Neural cell (in vitro differentiated cells): ENCODE measurements at regions not wholly inside any gene's neighbourhood (a gene's known extent, or its start where the extent isn't known, plus 50 kb on each side); places are given as distances from the start of the nearest gene placed in this dataset.
"Not testable (repeated sequence)": the region's sequence is repeated elsewhere in the genome, so short reads cannot be mapped to it uniquely, and the experiment has no call there.

Source experiments
- H2AFZ ChIP-seq: fragments of 200-600, 300-800 bp; sonication (generic), shearing (Covaris generic); 2 replicates; pipeline ENCODE4 v1.6.0; 2014; ENCODE audit warnings: low read depth, mild to moderate bottlenecking, antibody characterized with exemption, low read length, moderate library complexity
- H3F3A ChIP-seq: fragments of 200-600 bp; shearing (Covaris generic); 2 replicates; pipeline ENCODE4 v1.6.1; 2016; ENCODE audit warnings: mild to moderate bottlenecking, moderate library complexity, mixed read lengths, antibody characterized with exemption, low read length; ENCODE audit not compliant: insufficient read depth, poor library complexity, severe bottlenecking
- H3K27ac ChIP-seq: fragments of 200-600, 300-800 bp; sonication (generic), shearing (Covaris generic); 2 replicates; pipeline ENCODE4 v1.5.1; 2014; ENCODE audit warnings: mild to moderate bottlenecking, low read length, moderate library complexity
- H3K27me3 ChIP-seq: fragments of 300-800, 200-600 bp; sonication (generic), shearing (Covaris generic); 2 replicates; pipeline ENCODE4 v1.6.0; 2014; ENCODE audit warnings: mild to moderate bottlenecking, low read depth, low read length, moderate library complexity; ENCODE audit not compliant: insufficient read depth
- H3K36me3 ChIP-seq: fragments of 300-800, 200-600 bp; sonication (generic), shearing (Covaris generic); 2 replicates; pipeline ENCODE4 v1.5.1; 2014; ENCODE audit warnings: mild to moderate bottlenecking, antibody characterized with exemption, low read length, moderate library complexity; ENCODE audit not compliant: insufficient read depth
- H3K4me2 ChIP-seq: fragments of 300-800, 200-600 bp; sonication (generic), shearing (Covaris generic); 2 replicates; pipeline ENCODE4 v1.6.0; 2014; ENCODE audit warnings: mild to moderate bottlenecking, low read length
- H3K4me3 ChIP-seq: fragments of 300-800, 200-600 bp; sonication (generic), shearing (Covaris generic); 2 replicates; pipeline ENCODE4 v1.5.1; 2014; ENCODE audit warnings: mild to moderate bottlenecking, low read length, moderate library complexity
- H3K79me2 ChIP-seq: fragments of 200-600 bp; shearing (Covaris generic); replicated peaks from 2 replicates; pipeline ENCODE4 v1.6.0; 2014; ENCODE audit warnings: mild to moderate bottlenecking, low read length, moderate library complexity; ENCODE audit not compliant: insufficient read depth
- H3K9ac ChIP-seq: fragments of 300-800, 200-600 bp; sonication (generic), shearing (Covaris generic); 2 replicates; pipeline ENCODE4 v1.6.1; 2016; ENCODE audit warnings: mild to moderate bottlenecking, low read length, mixed read lengths
- H3K9me2 ChIP-seq: fragments of 200-600 bp; shearing (Covaris generic); 2 replicates; pipeline ENCODE4 v1.6.1; 2016; ENCODE audit warnings: mild to moderate bottlenecking, low read length, mixed read lengths; ENCODE audit not compliant: insufficient read depth
- H3K9me3 ChIP-seq: fragments of 200-600, 300-800 bp; sonication (generic), shearing (Covaris generic); 2 replicates; pipeline ENCODE4 v1.6.1; 2016; ENCODE audit warnings: mild to moderate bottlenecking, mixed run types, low read length, moderate library complexity, mixed read lengths
- H4K20me1 ChIP-seq: fragments of 200-600 bp; shearing (Covaris generic); 2 replicates; pipeline ENCODE4 v1.6.1; 2016; ENCODE audit warnings: mild to moderate bottlenecking, mixed run types; ENCODE audit not compliant: insufficient read depth
- EP300 ChIP-seq: fragments of 450-650 bp; conservative IDR thresholded peaks from 2 replicates; pipeline ENCODE4 v1.6.1; 2014; ENCODE audit warnings: antibody characterized with exemption, mild to moderate bottlenecking, moderate library complexity; ENCODE audit not compliant: poor library complexity, severe bottlenecking
- EZH2 ChIP-seq: fragments of 200-600, 300-800 bp; shearing (Covaris generic), sonication (generic); IDR thresholded peaks from 2 replicates; pipeline ENCODE4 v1.6.1; 2014; ENCODE audit warnings: antibody characterized with exemption, low read length, borderline replicate concordance, mild to moderate bottlenecking; ENCODE audit not compliant: insufficient read depth, poor library complexity, severe bottlenecking
- MXI1 ChIP-seq: fragments of 450-650 bp; conservative IDR thresholded peaks from 2 replicates; pipeline ENCODE4 v1.6.1; 2014; ENCODE audit warnings: antibody characterized with exemption, mild to moderate bottlenecking; ENCODE audit not compliant: poor library complexity, severe bottlenecking
- POLR2AphosphoS5 ChIP-seq: IDR thresholded peaks from 2 replicates; pipeline ENCODE4 v1.6.1; 2012
- RAD21 ChIP-seq: fragments of 450-650 bp; conservative IDR thresholded peaks from 2 replicates; pipeline ENCODE4 v1.6.1; 2014; ENCODE audit warnings: antibody characterized with exemption, mild to moderate bottlenecking, moderate library complexity
- SMC3 ChIP-seq: fragments of 450-650 bp; conservative IDR thresholded peaks from 2 replicates; pipeline ENCODE4 v1.6.1; 2014; ENCODE audit warnings: antibody characterized with exemption, mild to moderate bottlenecking, moderate library complexity; ENCODE audit not compliant: poor library complexity
- TAF1 ChIP-seq: IDR thresholded peaks from 2 replicates; pipeline ENCODE4 v1.6.1; 2012; ENCODE audit warnings: low read depth
- TF ChIP-seq, protein P1 (sequence below): fragments of 450-650 bp; IDR thresholded peaks from 2 replicates; pipeline ENCODE4 v1.5.1; 2014; ENCODE audit warnings: antibody characterized with exemption, mild to moderate bottlenecking, moderate library complexity; ENCODE audit not compliant: poor library complexity, severe bottlenecking
- TF ChIP-seq, protein P2 (sequence below): IDR thresholded peaks from 2 replicates; pipeline ENCODE4 v1.6.1; 2012; ENCODE audit warnings: borderline replicate concordance

DNA sequence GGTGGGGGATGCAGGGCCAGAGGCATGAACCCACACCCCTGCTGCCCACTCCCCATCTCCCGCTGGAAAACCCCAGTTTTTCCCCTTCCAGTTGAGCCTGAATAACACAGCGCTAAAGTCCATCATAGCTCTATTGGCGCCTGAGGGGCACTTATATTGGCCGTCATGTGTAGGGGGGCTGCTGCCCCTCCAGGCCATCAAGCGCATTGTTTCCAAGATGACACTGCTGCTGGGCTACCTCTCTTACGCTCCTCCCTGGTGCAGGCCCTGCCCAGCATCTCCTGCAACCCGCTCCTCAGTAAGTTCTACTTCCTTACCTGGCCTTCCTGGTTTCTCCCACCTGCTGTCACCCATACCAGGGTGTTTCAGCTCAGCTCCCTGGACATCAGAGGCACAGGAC is 205.0 kb upstream of the RPL34 start:
- Histone ChIP-seq H3F3A (no peaks in the 10 kb centered on the region), H3K27me3 (no peaks in the 10 kb centered on the region), H3K79me2 (no peaks in the 10 kb centered on the region), H3K4me2 (no peak overlapping the region), H3K36me3 (no peaks in the 10 kb centered on the region), H3K4me3 (no peak overlapping the region), H3K9me2 (no peaks in the 10 kb centered on the region), H3K9me3 (no peaks in the 10 kb centered on the region), H4K20me1 (no peaks in the 10 kb centered on the region), H2AFZ (no peak overlapping the region), H3K9ac (no peak overlapping the region), H3K27ac (no peak overlapping the region)
- TF ChIP-seq, protein P1, sequence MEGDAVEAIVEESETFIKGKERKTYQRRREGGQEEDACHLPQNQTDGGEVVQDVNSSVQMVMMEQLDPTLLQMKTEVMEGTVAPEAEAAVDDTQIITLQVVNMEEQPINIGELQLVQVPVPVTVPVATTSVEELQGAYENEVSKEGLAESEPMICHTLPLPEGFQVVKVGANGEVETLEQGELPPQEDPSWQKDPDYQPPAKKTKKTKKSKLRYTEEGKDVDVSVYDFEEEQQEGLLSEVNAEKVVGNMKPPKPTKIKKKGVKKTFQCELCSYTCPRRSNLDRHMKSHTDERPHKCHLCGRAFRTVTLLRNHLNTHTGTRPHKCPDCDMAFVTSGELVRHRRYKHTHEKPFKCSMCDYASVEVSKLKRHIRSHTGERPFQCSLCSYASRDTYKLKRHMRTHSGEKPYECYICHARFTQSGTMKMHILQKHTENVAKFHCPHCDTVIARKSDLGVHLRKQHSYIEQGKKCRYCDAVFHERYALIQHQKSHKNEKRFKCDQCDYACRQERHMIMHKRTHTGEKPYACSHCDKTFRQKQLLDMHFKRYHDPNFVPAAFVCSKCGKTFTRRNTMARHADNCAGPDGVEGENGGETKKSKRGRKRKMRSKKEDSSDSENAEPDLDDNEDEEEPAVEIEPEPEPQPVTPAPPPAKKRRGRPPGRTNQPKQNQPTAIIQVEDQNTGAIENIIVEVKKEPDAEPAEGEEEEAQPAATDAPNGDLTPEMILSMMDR = no peak
- TF ChIP-seq TAF1 (no peak), MXI1 (no peak), EP300 (no peak), POLR2AphosphoS5 (no peak), EZH2 (no peak), SMC3 (no peak), RAD21 (no peak)
- TF ChIP-seq, protein P2, sequence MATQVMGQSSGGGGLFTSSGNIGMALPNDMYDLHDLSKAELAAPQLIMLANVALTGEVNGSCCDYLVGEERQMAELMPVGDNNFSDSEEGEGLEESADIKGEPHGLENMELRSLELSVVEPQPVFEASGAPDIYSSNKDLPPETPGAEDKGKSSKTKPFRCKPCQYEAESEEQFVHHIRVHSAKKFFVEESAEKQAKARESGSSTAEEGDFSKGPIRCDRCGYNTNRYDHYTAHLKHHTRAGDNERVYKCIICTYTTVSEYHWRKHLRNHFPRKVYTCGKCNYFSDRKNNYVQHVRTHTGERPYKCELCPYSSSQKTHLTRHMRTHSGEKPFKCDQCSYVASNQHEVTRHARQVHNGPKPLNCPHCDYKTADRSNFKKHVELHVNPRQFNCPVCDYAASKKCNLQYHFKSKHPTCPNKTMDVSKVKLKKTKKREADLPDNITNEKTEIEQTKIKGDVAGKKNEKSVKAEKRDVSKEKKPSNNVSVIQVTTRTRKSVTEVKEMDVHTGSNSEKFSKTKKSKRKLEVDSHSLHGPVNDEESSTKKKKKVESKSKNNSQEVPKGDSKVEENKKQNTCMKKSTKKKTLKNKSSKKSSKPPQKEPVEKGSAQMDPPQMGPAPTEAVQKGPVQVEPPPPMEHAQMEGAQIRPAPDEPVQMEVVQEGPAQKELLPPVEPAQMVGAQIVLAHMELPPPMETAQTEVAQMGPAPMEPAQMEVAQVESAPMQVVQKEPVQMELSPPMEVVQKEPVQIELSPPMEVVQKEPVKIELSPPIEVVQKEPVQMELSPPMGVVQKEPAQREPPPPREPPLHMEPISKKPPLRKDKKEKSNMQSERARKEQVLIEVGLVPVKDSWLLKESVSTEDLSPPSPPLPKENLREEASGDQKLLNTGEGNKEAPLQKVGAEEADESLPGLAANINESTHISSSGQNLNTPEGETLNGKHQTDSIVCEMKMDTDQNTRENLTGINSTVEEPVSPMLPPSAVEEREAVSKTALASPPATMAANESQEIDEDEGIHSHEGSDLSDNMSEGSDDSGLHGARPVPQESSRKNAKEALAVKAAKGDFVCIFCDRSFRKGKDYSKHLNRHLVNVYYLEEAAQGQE = no peak

DNA sequence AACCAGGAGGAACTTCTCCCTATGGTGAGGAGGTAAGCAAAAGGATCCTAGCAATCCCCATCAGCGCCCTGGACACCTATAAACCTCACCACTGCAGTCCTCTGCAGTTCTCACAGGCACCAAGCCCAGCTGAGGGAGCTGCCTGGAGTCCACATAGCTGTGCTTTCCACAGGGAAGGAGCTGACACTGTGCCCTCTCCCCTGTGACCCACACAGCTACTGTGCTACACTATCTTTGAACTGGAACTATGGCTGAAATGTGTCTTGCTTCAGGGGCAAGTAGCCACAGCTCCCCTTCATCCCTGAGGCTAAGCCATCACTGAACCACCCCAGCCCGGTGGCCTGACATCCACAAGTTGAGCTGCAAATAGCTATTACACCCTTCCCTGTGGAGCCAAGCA is 208.5 kb upstream of the RPL34 start:
- H3K27me3 ChIP-seq = no peaks in the 10 kb centered on the region
- H3K4me3 ChIP-seq = no peak overlapping the region
- no peak overlapping the region for H3K9ac ChIP-seq
- no peak overlapping the region for H3K27ac ChIP-seq
- no peaks in the 10 kb centered on the region for H3K9me2 ChIP-seq
- no peaks in the 10 kb centered on the region for H4K20me1 ChIP-seq
- H3K36me3 ChIP-seq = no peaks in the 10 kb centered on the region
- H2AFZ ChIP-seq = no peak overlapping the region
- H3F3A ChIP-seq = no peaks in the 10 kb centered on the region
- H3K4me2 ChIP-seq = no peak overlapping the region
- no peak for TF ChIP-seq TAF1
- TF ChIP-seq RAD21 = no peak
- no peak for TF ChIP-seq EP300
- TF ChIP-seq MXI1 = no peak
- no peaks in the 10 kb centered on the region for H3K9me3 ChIP-seq
- H3K79me2 ChIP-seq = no peaks in the 10 kb centered on the region

DNA sequence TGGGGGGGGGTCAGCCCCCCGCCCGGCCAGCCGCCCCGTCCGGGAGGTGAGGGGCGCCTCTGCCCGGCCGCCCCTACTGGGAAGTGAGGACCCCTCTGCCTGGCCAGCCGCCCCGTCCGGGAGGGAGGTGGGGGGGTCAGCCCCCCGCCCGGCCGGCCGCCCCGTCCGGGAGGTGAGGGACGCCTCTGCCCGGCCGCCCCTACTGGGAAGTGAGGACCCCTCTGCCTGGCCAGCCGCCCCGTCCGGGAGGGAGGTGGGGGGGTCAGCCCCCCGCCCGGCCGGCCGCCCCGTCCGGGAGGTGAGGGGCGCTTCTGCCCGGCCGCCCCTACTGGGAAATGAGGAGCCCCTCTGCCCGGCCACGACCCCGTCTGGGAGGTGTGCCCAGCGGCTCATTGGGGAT is 210.7 kb upstream of the RPL34 start:
- H3K9ac ChIP-seq, H3K9me3 ChIP-seq, H3K36me3 ChIP-seq, H3K79me2 ChIP-seq, H3K4me2 ChIP-seq, H3F3A ChIP-seq, H3K27ac ChIP-seq, H2AFZ ChIP-seq, H4K20me1 ChIP-seq, H3K4me3 ChIP-seq, H3K27me3 ChIP-seq, H3K9me2 ChIP-seq: not testable (repeated sequence)
